SK-N-SH (cell line): ENCODE measurements at regions not wholly inside any gene's neighbourhood (a gene's known extent, or its start where the extent isn't known, plus 50 kb on each side); places are given as distances from the start of the nearest gene placed in this dataset.

ENCODE experiments used
- CTCF ChIA-PET: fragments of 300-600, 350-600 bp; formaldehyde crosslinking; extraction: SDS; loops from one replicate; lab custom pipeline; 2021; lab: Yijun Ruan, JAX
- POLR2A ChIA-PET: fragments of 350-600 bp; sonication (Branson Sonifier 250); formaldehyde crosslinking; extraction: SDS; loops from one replicate; lab custom pipeline; 2020; ENCODE audit warnings: antibody characterized with exemption, inconsistent platforms; lab: Yijun Ruan, JAX
- DNase-seq: peaks from one replicate; pipeline ENCODE4 v3.0.0; 2012
- H2AFZ ChIP-seq: fragments of 200-600 bp; sonication (generic); 2 replicates; pipeline ENCODE4 v1.8.1; 2016; ENCODE audit warnings: antibody characterized with exemption, mild to moderate bottlenecking, low read depth
- H3F3A ChIP-seq: fragments of 200-600 bp; sonication (generic); replicated peaks from 2 replicates; pipeline ENCODE3; 2016; ENCODE audit warnings: antibody characterized with exemption, mild to moderate bottlenecking; ENCODE audit not compliant: insufficient read depth
- H3K27ac ChIP-seq, 2 experiments: fragments of 200-500 bp in 1 of 2; fragments of 200-600 bp in 1 of 2; sonication (Bioruptor generic) in 1 of 2; sonication (generic), shearing (Covaris generic) in 1 of 2; 2 replicates each; pipeline versions ENCODE4 v1.5.1 to v1.6.1; 2014 to 2016; ENCODE audit warnings: low read depth in 2 of 2, inconsistent platforms in 1 of 2, low read length in 1 of 2, mild to moderate bottlenecking in 1 of 2, mixed read lengths in 1 of 2
- H3K27me3 ChIP-seq: fragments of 200-600 bp; sonication (generic), shearing (Covaris generic); 2 replicates; pipeline ENCODE4 v1.6.1; 2016; ENCODE audit warnings: mixed run types; ENCODE audit not compliant: insufficient read depth
- H3K36me3 ChIP-seq, 2 experiments: fragments of 200-500 bp in 1 of 2; fragments of 200-600 bp in 1 of 2; sonication (Bioruptor generic) in 1 of 2; sonication (generic) in 1 of 2; replicated peaks in 1 of 2; 2 replicates each; pipeline versions ENCODE3 to v1.5.1; 2014 to 2016; ENCODE audit warnings: low read length in 1 of 2, mild to moderate bottlenecking in 1 of 2; ENCODE audit not compliant: insufficient read depth in 2 of 2, control insufficient read depth in 1 of 2
- H3K4me1 ChIP-seq, 2 experiments: fragments of 200-500 bp in 1 of 2; fragments of 200-600 bp in 1 of 2; sonication (Bioruptor generic) in 1 of 2; sonication (generic), shearing (Covaris generic) in 1 of 2; 2 replicates each; pipeline versions ENCODE4 v1.5.1 to v1.6.1; 2014 to 2016; ENCODE audit warnings: low read depth in 1 of 2, low read length in 1 of 2, mixed run types in 1 of 2; ENCODE audit not compliant: insufficient read depth in 2 of 2, control insufficient read depth in 1 of 2
- H3K4me2 ChIP-seq: fragments of 200-600 bp; sonication (generic), shearing (Covaris generic); 2 replicates; pipeline ENCODE4 v1.6.1; 2017; ENCODE audit warnings: mixed run types
- H3K4me3 ChIP-seq, 2 experiments: fragments of 200-500 bp in 1 of 2; fragments of 200-600 bp in 1 of 2; sonication (Bioruptor generic) in 1 of 2; sonication (generic), shearing (Covaris generic) in 1 of 2; 2 replicates each; pipeline versions ENCODE4 v1.5.1 to v1.8.1; 2014 to 2016; ENCODE audit warnings: low read depth in 2 of 2, inconsistent platforms in 1 of 2, low read length in 1 of 2, mild to moderate bottlenecking in 1 of 2, mixed read lengths in 1 of 2, moderate library complexity in 1 of 2
- H3K79me2 ChIP-seq: fragments of 200-600 bp; sonication (generic); 2 replicates; pipeline ENCODE4 v1.8.1; 2017; ENCODE audit warnings: mild to moderate bottlenecking; ENCODE audit not compliant: insufficient read depth
- H3K9ac ChIP-seq: fragments of 200-600 bp; sonication (generic); 2 replicates; pipeline ENCODE4 v1.6.1; 2017; ENCODE audit warnings: mixed run types
- H3K9me2 ChIP-seq: fragments of 200-600 bp; sonication (generic); 2 replicates; pipeline ENCODE4 v1.6.1; 2017; ENCODE audit warnings: mixed run types
- H3K9me3 ChIP-seq: fragments of 200-600 bp; sonication (generic); 2 replicates; pipeline ENCODE4 v1.6.1; 2017; ENCODE audit warnings: mixed run types, mild to moderate bottlenecking, moderate library complexity
- H4K20me1 ChIP-seq: fragments of 200-600 bp; sonication (generic); 2 replicates; pipeline ENCODE4 v1.6.1; 2017; ENCODE audit warnings: mild to moderate bottlenecking, mixed run types; ENCODE audit not compliant: insufficient read depth
- ELF1 ChIP-seq: IDR thresholded peaks from 2 replicates; pipeline ENCODE4 v1.4.0; 2012
- EP300 ChIP-seq, 2 experiments: IDR thresholded peaks; 2 replicates each; pipeline versions ENCODE4 v1.4.0 to v1.6.1; 2012; ENCODE audit warnings: borderline replicate concordance in 1 of 2, low read depth in 1 of 2, low read length in 1 of 2
- EZH2phosphoT487 ChIP-seq: fragments of 200-600 bp; sonication (generic); IDR thresholded peaks from 2 replicates; pipeline ENCODE4 v1.6.1; 2017; ENCODE audit warnings: low read depth, mixed run types, mild to moderate bottlenecking, antibody characterized with exemption, moderate library complexity, borderline replicate concordance
- FOXJ3 ChIP-seq: sonication (generic); formaldehyde crosslinking; IDR thresholded peaks from 2 replicates; pipeline ENCODE4 v1.5.1; 2020; ENCODE audit warnings: mild to moderate bottlenecking, missing genetic modification reagents
- FOXM1 ChIP-seq: IDR thresholded peaks from 2 replicates; pipeline ENCODE4 v1.4.0; 2012; ENCODE audit warnings: low read depth, mild to moderate bottlenecking
- JUND ChIP-seq: IDR thresholded peaks from 2 replicates; pipeline ENCODE4 v1.4.0; 2012
- MXI1 ChIP-seq: IDR thresholded peaks from 2 replicates; pipeline ENCODE4 v1.6.1; 2012; ENCODE audit warnings: mild to moderate bottlenecking, low read depth, low read length, improper control_type of control experiment
- NFIC ChIP-seq: IDR thresholded peaks from 2 replicates; pipeline ENCODE4 v1.4.0; 2012; ENCODE audit warnings: borderline replicate concordance
- RAD21 ChIP-seq: IDR thresholded peaks from 2 replicates; pipeline ENCODE4 v1.6.1; 2012; ENCODE audit warnings: mild to moderate bottlenecking, low read length
- RCOR1 ChIP-seq: fragments of 150-350 bp; IDR thresholded peaks from 2 replicates; pipeline ENCODE4 v1.6.1; 2017; ENCODE audit warnings: antibody characterized with exemption, low read length
- RXRA ChIP-seq: IDR thresholded peaks from 2 replicates; pipeline ENCODE4 v1.4.0; 2012; ENCODE audit warnings: low read depth, mild to moderate bottlenecking, borderline replicate concordance
- YY1 ChIP-seq: IDR thresholded peaks from 2 replicates; pipeline ENCODE4 v1.4.0; 2012; ENCODE audit warnings: low read depth, mild to moderate bottlenecking
- WGBS: methylation state at CpG from one replicate; pipeline ENCODE4 v1.1.6; 2017; ENCODE audit warnings: low lambda C conversion rate; 5-methylcytosine and 5-hydroxymethylcytosine counted together
- TF ChIP-seq, protein P1 (sequence below): IDR thresholded peaks from 2 replicates; pipeline ENCODE4 v1.6.1; 2012; ENCODE audit warnings: mild to moderate bottlenecking, low read depth, low read length, moderate library complexity
- TF ChIP-seq, protein P2 (sequence below): IDR thresholded peaks from 2 replicates; pipeline ENCODE4; 2012
- TF ChIP-seq, protein P3 (sequence below): fragments of 150-350 bp; IDR thresholded peaks from 2 replicates; pipeline ENCODE4 v1.6.1; 2016; ENCODE audit warnings: mild to moderate bottlenecking, low read depth, low read length
- TF ChIP-seq, protein P4 (sequence below): IDR thresholded peaks from 2 replicates; pipeline ENCODE4 v1.4.0; 2012; ENCODE audit warnings: low read depth, borderline replicate concordance
- TF ChIP-seq, protein P5 (sequence below): IDR thresholded peaks from 2 replicates; pipeline ENCODE4 v1.4.0; 2012; ENCODE audit warnings: low read depth

DNA sequence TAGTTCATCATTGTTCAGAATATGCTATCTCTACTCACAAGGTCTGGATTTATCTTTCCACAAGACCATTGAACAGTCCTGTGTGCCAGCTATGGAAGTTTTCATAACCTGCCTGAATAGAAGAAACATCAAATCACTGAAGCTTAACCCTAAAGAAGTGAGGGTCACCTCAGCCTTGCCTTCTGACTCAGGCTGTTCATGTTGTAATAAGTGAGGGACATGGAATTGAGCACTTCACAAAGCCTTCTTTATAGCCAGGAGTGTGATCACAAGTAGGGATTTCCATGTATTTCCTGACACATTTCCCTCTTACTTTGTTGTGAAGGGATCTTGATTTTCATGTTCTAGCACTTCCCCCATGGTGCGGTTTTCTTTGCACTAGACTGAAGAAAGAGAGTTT lies 577.5 kb upstream of the WWC1 start (continued):
- TF ChIP-seq, protein P1, sequence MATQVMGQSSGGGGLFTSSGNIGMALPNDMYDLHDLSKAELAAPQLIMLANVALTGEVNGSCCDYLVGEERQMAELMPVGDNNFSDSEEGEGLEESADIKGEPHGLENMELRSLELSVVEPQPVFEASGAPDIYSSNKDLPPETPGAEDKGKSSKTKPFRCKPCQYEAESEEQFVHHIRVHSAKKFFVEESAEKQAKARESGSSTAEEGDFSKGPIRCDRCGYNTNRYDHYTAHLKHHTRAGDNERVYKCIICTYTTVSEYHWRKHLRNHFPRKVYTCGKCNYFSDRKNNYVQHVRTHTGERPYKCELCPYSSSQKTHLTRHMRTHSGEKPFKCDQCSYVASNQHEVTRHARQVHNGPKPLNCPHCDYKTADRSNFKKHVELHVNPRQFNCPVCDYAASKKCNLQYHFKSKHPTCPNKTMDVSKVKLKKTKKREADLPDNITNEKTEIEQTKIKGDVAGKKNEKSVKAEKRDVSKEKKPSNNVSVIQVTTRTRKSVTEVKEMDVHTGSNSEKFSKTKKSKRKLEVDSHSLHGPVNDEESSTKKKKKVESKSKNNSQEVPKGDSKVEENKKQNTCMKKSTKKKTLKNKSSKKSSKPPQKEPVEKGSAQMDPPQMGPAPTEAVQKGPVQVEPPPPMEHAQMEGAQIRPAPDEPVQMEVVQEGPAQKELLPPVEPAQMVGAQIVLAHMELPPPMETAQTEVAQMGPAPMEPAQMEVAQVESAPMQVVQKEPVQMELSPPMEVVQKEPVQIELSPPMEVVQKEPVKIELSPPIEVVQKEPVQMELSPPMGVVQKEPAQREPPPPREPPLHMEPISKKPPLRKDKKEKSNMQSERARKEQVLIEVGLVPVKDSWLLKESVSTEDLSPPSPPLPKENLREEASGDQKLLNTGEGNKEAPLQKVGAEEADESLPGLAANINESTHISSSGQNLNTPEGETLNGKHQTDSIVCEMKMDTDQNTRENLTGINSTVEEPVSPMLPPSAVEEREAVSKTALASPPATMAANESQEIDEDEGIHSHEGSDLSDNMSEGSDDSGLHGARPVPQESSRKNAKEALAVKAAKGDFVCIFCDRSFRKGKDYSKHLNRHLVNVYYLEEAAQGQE, result no peak
- TF ChIP-seq YY1 (no peak), MXI1 (no peak), RAD21 (no peak), EZH2phosphoT487 (no peak), RXRA (no peak)
- TF ChIP-seq, protein P2, sequence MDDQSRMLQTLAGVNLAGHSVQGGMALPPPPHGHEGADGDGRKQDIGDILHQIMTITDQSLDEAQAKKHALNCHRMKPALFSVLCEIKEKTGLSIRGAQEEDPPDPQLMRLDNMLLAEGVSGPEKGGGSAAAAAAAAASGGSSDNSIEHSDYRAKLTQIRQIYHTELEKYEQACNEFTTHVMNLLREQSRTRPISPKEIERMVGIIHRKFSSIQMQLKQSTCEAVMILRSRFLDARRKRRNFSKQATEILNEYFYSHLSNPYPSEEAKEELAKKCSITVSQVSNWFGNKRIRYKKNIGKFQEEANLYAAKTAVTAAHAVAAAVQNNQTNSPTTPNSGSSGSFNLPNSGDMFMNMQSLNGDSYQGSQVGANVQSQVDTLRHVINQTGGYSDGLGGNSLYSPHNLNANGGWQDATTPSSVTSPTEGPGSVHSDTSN, result no peak

DNA sequence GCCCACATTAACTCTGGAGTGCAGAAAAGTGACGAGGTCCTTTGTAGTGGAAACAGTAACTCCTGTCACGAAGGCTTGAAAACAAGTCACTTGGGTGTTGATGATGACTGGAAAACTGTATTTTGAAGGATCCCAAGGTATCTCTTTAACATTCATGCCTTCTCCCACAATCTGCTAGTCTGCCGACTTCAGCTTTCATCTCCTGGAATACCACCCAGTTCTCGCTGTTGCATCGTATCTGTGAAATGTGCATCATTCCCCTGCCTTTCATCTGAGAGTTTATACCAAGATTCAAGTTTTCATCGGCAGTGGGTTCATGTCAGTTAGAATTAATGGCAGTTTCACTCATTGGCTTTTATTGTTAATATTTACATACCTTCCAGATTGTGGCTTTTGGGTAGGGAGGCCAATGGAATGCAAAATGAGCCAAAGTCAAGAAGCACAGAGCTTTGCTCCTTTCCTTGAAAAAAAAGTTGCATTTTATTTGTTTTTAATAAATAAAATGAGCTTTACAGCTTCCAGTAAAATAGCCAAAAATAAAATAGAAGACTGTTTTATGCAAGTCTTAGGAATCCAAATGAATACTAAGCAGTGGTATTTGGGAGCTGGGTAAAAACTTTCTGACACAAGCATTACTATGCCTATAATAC lies 575.2 kb upstream of the WWC1 start:
- 79% methylated on average over 6 of the region's 6 CpGs for WGBS
- no peak for DNase-seq
- CTCF ChIA-PET, result interaction anchor here (1.0 kb wide), 1 partner anchor 21 kb away, joined by 3 read pairs; no protein-coding TSS in a partner anchor
- Histone ChIP-seq H2AFZ (no peak overlapping the region), H3K9ac (no peak overlapping the region), H3K4me2 (no peak overlapping the region)
- TF ChIP-seq NFIC, result no peak
- TF ChIP-seq EP300 (IDR thresholded peaks at IDR 0.05; ENCODE audit: borderline replicate concordance in 1 of 2, low read depth in 1 of 2, low read length in 1 of 2), result no peak
- TF ChIP-seq, protein P3, sequence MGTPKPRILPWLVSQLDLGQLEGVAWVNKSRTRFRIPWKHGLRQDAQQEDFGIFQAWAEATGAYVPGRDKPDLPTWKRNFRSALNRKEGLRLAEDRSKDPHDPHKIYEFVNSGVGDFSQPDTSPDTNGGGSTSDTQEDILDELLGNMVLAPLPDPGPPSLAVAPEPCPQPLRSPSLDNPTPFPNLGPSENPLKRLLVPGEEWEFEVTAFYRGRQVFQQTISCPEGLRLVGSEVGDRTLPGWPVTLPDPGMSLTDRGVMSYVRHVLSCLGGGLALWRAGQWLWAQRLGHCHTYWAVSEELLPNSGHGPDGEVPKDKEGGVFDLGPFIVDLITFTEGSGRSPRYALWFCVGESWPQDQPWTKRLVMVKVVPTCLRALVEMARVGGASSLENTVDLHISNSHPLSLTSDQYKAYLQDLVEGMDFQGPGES, result no peak
- no peak for TF ChIP-seq FOXJ3 (CRISPR knock-in tag)
- TF ChIP-seq ELF1, result no peak
- TF ChIP-seq, protein P4, sequence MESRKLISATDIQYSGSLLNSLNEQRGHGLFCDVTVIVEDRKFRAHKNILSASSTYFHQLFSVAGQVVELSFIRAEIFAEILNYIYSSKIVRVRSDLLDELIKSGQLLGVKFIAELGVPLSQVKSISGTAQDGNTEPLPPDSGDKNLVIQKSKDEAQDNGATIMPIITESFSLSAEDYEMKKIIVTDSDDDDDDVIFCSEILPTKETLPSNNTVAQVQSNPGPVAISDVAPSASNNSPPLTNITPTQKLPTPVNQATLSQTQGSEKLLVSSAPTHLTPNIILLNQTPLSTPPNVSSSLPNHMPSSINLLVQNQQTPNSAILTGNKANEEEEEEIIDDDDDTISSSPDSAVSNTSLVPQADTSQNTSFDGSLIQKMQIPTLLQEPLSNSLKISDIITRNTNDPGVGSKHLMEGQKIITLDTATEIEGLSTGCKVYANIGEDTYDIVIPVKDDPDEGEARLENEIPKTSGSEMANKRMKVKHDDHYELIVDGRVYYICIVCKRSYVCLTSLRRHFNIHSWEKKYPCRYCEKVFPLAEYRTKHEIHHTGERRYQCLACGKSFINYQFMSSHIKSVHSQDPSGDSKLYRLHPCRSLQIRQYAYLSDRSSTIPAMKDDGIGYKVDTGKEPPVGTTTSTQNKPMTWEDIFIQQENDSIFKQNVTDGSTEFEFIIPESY, result no peak
- no peak for TF ChIP-seq RCOR1
- TF ChIP-seq, protein P5, sequence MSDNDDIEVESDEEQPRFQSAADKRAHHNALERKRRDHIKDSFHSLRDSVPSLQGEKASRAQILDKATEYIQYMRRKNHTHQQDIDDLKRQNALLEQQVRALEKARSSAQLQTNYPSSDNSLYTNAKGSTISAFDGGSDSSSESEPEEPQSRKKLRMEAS, result no peak
- no peak for TF ChIP-seq JUND
- no peak for TF ChIP-seq RAD21
- TF ChIP-seq FOXM1, result no peak
- TF ChIP-seq, all 33 proteins: peak for 0
- no peak overlapping the region for H3K27ac ChIP-seq
- no peaks in the 10 kb centered on the region for H3K79me2 ChIP-seq
- H3K4me3 ChIP-seq, result no peak overlapping the region
- H4K20me1 ChIP-seq, result no peaks in the 10 kb centered on the region
- H3K4me1 ChIP-seq, result no peaks in the 10 kb centered on the region; a peak in 1 of 4 replicates
- POLR2A ChIA-PET, result no interaction called here
- no peaks in the 10 kb centered on the region for H3K9me3 ChIP-seq
- no peaks in the 10 kb centered on the region for H3F3A ChIP-seq
- no peaks in the 10 kb centered on the region for H3K36me3 ChIP-seq
- no peaks in the 10 kb centered on the region for H3K9me2 ChIP-seq
- no peaks in the 10 kb centered on the region for H3K27me3 ChIP-seq
